Type B pancreatic cell (in vitro differentiated cells): ENCODE measurements at regions not wholly inside any gene's neighbourhood (a gene's known extent, or its start where the extent isn't known, plus 50 kb on each side); places are given as distances from the start of the nearest gene placed in this dataset.

Experiments
- DNase-seq: peaks from one replicate; pipeline ENCODE4 v3.0.0; 2021; ENCODE audit warnings: mixed read lengths; ENCODE audit not compliant: unreplicated experiment; ENCODE audit errors: extremely low spot score
- H3K27ac Mint-ChIP-seq: 2 replicates; pipeline ENCODE4 v1.8.0; 2021; ENCODE audit warnings: mild to moderate bottlenecking, mixed read lengths
- H3K27me3 Mint-ChIP-seq: 2 replicates; pipeline ENCODE4 v1.8.0; 2021; ENCODE audit warnings: mixed read lengths
- H3K36me3 Mint-ChIP-seq: 2 replicates; pipeline ENCODE4 v1.8.0; 2021; ENCODE audit warnings: mixed read lengths
- H3K4me1 Mint-ChIP-seq: one replicate; pipeline ENCODE4 v1.8.0; 2021; ENCODE audit warnings: mixed read lengths; ENCODE audit not compliant: unreplicated experiment
- H3K4me3 Mint-ChIP-seq: 2 replicates; pipeline ENCODE4 v1.8.0; 2021; ENCODE audit warnings: mild to moderate bottlenecking, mixed read lengths
- H3K9me3 Mint-ChIP-seq: 2 replicates; pipeline ENCODE4 v1.8.0; 2021; ENCODE audit warnings: mixed read lengths
- TF ChIP-seq, protein P1 (sequence below): fragments of 200-600 bp; sonication (generic); conservative IDR thresholded peaks from 2 replicates; pipeline ENCODE4 v1.5.0; 2021; ENCODE audit warnings: antibody characterized with exemption, mild to moderate bottlenecking

DNA sequence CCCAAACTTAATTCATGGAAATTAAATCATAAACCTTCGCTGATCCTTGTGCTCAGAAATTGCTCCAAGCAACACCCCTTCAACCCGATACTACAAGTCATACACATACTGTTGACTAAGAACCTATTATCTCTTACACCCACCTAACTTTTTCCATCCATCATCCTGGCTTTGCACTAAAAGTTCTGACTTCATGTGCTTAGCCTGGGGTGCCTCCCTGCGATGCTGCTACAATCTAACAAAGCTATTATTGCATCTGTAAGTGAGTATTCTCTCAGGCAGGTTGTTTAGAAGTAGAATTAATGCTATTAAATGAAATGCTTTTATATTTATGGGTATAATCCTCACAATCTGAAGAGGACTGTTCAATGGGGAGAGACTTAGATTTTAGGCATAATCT, 619.8 kb downstream of the CCDC85A start:
- no peak for DNase-seq
- Mint-ChIP-seq H3K27me3 (peaks cover 3% of the 10 kb centered on the region), H3K4me1 (no peaks in the 10 kb centered on the region), H3K36me3 (no peaks in the 10 kb centered on the region), H3K9me3 (no peaks in the 10 kb centered on the region), H3K27ac (no peak overlapping the region), H3K4me3 (no peak overlapping the region)
- TF ChIP-seq, protein P1, sequence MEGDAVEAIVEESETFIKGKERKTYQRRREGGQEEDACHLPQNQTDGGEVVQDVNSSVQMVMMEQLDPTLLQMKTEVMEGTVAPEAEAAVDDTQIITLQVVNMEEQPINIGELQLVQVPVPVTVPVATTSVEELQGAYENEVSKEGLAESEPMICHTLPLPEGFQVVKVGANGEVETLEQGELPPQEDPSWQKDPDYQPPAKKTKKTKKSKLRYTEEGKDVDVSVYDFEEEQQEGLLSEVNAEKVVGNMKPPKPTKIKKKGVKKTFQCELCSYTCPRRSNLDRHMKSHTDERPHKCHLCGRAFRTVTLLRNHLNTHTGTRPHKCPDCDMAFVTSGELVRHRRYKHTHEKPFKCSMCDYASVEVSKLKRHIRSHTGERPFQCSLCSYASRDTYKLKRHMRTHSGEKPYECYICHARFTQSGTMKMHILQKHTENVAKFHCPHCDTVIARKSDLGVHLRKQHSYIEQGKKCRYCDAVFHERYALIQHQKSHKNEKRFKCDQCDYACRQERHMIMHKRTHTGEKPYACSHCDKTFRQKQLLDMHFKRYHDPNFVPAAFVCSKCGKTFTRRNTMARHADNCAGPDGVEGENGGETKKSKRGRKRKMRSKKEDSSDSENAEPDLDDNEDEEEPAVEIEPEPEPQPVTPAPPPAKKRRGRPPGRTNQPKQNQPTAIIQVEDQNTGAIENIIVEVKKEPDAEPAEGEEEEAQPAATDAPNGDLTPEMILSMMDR: no peak

DNA sequence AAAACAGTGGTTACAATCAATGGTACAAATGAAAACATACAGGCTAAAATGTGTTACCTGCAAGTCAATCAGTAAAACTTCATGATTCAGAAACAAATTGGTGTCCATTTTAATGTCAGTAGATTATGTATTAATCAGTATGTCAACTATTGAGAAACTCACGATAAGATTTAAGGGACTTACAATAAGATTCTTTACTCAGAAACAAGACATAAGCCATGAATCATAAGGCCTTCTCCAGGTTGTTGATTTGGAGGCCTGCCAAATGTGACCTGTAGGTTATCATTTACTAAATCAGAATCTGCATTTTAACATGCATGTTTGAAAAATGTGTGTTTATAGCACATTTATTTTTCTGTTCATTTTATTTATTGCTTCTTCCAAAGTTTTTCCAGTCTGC, 623.1 kb downstream of the CCDC85A start:
- TF ChIP-seq, protein P1: no peak
- Mint-ChIP-seq H3K4me1 (no peaks in the 10 kb centered on the region), H3K4me3 (no peak overlapping the region), H3K36me3 (no peaks in the 10 kb centered on the region), H3K27ac (no peak overlapping the region), H3K9me3 (peaks cover 6% of the 10 kb centered on the region), H3K27me3 (peaks cover 7% of the 10 kb centered on the region)
- no peak for DNase-seq

DNA sequence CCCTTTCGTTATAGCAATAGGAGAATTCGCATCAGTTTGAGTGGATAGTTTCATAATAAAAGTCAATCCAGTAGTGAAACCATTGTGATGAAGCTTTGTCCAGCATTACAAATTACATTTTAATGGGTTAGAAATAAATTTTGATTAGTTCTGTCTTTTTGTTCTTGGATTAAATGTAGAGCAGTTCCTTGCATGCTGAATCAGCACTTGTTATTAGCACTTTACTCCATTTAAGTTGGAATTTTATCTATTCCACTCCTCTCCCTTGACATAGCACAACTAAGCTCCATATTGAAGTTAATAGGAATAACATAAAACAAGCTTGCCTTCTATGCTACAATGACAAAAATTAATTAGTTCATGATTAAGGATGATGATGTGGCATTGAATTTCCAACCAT, 624.1 kb downstream of the CCDC85A start:
- TF ChIP-seq, protein P1: no peak
- Mint-ChIP-seq H3K9me3 (peaks cover 6% of the 10 kb centered on the region), H3K4me3 (no peak overlapping the region), H3K27ac (no peak overlapping the region), H3K4me1 (no peaks in the 10 kb centered on the region), H3K36me3 (no peaks in the 10 kb centered on the region), H3K27me3 (peaks cover 7% of the 10 kb centered on the region)
- DNase-seq: no peak

DNA sequence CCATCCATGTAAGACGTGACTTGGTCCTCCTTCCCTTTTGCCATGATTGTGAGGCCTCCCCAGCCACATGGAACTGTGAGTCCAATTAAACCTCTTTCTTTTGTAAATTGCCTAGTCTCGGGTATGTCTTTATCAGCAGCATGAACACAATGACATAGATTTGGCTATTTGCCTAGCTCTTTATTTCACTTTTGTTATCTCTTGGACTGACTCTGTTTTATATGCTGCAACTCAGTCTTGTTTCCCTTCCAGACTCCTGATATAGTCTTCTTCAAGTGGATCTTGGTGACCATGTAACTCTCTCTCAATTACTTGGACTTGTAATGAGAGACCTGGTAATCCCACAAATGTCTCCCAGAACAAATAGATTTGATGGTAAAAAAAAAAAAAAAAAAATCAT, 627.6 kb downstream of the CCDC85A start:
- Mint-ChIP-seq H3K4me3 (no peak overlapping the region), H3K27ac (no peak overlapping the region), H3K9me3 (peaks cover 6% of the 10 kb centered on the region), H3K4me1 (no peaks in the 10 kb centered on the region), H3K27me3 (peaks cover 8% of the 10 kb centered on the region), H3K36me3 (no peaks in the 10 kb centered on the region)
- TF ChIP-seq, protein P1: no peak
- DNase-seq: no peak

DNA sequence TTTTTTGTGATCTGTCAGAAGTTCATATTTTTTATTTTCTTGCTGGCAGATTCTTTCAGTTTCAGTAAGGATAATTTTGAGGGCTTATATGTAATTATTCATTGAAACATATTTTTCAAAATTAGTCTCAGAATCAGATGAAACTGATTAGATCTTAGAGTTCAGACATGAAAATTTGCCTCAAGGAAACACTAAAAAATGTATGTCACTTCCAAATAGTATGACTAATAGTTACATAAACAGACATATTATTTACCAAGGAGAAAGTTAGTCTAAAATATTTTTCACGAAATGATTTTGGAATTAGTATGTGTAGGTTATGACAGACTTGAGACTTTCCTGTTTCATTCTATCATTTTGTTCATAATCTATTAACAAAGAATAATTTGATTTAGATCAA, 628.6 kb downstream of the CCDC85A start:
- no peak for DNase-seq
- Mint-ChIP-seq H3K27ac (no peak overlapping the region), H3K27me3 (peaks cover 8% of the 10 kb centered on the region), H3K4me3 (no peak overlapping the region), H3K9me3 (peaks cover 6% of the 10 kb centered on the region), H3K36me3 (no peaks in the 10 kb centered on the region), H3K4me1 (no peaks in the 10 kb centered on the region)
- TF ChIP-seq, protein P1: no peak

DNA sequence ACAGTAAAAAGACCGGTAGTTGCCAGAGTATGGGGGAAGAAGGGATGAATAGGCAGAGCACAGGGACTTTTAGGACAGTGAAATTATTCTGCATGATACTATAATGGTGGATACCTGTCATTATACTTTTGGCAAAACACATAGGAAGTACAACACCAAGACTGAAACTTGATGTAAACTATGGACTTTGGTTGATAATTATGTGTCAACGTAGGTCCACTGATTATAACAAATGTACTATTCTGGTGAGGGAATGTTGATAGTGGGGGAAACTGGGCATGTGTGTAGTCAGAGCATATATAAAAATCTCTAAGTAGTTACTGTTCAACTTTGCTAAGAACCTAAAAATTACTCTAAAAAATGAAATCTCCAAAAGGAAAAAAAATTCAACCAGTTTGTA, 629.7 kb downstream of the CCDC85A start:
- TF ChIP-seq, protein P1: no peak
- H3K36me3 Mint-ChIP-seq: no peaks in the 10 kb centered on the region
- no peak overlapping the region for H3K4me3 Mint-ChIP-seq
- no peak for DNase-seq
- H3K9me3 Mint-ChIP-seq: peaks cover 6% of the 10 kb centered on the region
- no peaks in the 10 kb centered on the region for H3K4me1 Mint-ChIP-seq
- H3K27me3 Mint-ChIP-seq: peaks cover 10% of the 10 kb centered on the region
- H3K27ac Mint-ChIP-seq: no peak overlapping the region
